ENCODE measurements at regions not wholly inside any gene's neighbourhood (a gene's known extent, or its start where the extent isn't known, plus 50 kb on each side); places are given as distances from the start of the nearest gene placed in this dataset.
A peak's percentile ranks its signal among the peaks of the same experiment; 100 is the strongest.

- H3K36me3 Mint-ChIP-seq (ENCODE audit: low read depth): peaks cover 2% of the 10 kb centered on the region
- DNase-seq (no peak), ATAC-seq (no peak)
- H3K27ac Mint-ChIP-seq: no peak overlapping the region
- no peaks in the 10 kb centered on the region for H3K27me3 Mint-ChIP-seq
- no peaks in the 10 kb centered on the region for H3K9me3 ChIP-seq (ENCODE audit: control insufficient read depth, low read length, poor library complexity, severe bottlenecking)
- H3K4me3 Mint-ChIP-seq: no peak overlapping the region
- H3K4me1 Mint-ChIP-seq: peaks cover 2% of the 10 kb centered on the region
These were observed 173.2 kb downstream of the SIPA1L2 start for GRCh38 chr1:232456714-232457113.

DNA sequence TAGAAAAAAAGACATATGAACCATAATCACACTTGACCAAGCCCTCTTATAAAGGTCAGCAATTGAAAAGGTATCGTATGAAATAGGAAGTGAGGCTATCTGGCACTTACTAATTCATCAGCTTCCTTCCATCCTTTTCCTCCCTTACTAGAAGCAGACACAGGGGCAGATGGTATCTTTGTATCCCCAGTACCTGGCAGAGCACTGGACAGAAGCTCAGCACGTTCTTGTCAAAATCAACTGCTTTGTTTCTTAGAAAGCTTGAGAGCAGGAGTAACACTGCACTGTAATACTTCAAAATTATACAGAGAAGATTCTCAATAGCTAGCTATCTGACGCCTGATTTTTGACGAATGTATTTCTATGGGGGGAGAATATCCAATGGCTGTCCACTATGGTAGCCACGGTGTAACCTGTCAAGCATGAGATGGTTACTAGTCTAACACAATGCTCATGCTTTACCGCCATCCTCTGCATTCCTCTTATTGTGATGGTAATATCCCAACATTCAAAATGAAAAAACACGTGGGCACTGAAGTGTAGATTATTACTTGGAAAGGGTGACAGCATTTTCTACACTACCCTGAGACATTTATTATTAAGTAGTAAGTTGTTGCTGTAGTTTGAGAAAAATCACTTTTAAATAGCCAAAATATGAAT lies 175.6 kb downstream of the SIPA1L2 start:
- H3K27ac Mint-ChIP-seq: no peak overlapping the region
- peaks cover 2% of the 10 kb centered on the region for H3K4me1 Mint-ChIP-seq
- no peak overlapping the region for H3K4me3 Mint-ChIP-seq
- no peaks in the 10 kb centered on the region for H3K27me3 Mint-ChIP-seq
- H3K9me3 ChIP-seq (ENCODE audit: control insufficient read depth, low read length, poor library complexity, severe bottlenecking): no peaks in the 10 kb centered on the region
- ATAC-seq (no peak), DNase-seq (no peak)
- H3K36me3 Mint-ChIP-seq (ENCODE audit: low read depth): peaks cover 2% of the 10 kb centered on the region

GRCh38 chr1:232452736-232453440 lies 177.0 kb downstream of the SIPA1L2 start:
- ATAC-seq: no peak
- Mint-ChIP-seq H3K36me3 (ENCODE audit: low read depth) (no peaks in the 10 kb centered on the region), H3K4me1 (peaks cover 2% of the 10 kb centered on the region), H3K27ac (no peak overlapping the region), H3K4me3 (no peak overlapping the region), H3K27me3 (no peaks in the 10 kb centered on the region)
- H3K9me3 ChIP-seq (ENCODE audit: control insufficient read depth, low read length, poor library complexity, severe bottlenecking): no peaks in the 10 kb centered on the region
- DNase-seq: no peak

DNA sequence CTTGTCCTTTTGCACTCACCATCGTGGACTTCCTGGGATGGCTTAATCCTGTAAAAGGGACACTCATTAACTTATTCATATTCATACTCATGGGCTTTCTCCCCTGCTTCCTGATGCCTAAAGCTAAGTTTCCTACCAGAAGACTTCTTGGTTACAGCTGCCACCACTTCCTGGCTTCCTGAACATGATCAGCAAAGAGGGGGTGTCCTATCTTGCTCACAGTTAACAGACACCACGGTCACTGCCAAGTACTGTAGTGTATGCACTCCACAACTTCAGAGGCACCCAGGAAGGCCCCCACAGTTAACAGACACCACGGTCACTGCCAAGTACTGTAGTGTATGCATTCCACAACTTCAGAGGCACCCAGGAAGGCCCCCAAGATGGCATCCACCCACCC lies 177.8 kb downstream of the SIPA1L2 start:
- no peak overlapping the region for H3K27ac Mint-ChIP-seq
- no peaks in the 10 kb centered on the region for H3K9me3 ChIP-seq (ENCODE audit: control insufficient read depth, low read length, poor library complexity, severe bottlenecking)
- ATAC-seq: no peak
- H3K4me1 Mint-ChIP-seq: peaks cover 2% of the 10 kb centered on the region
- H3K27me3 Mint-ChIP-seq: peaks cover 4% of the 10 kb centered on the region
- DNase-seq: no peak
- H3K36me3 Mint-ChIP-seq (ENCODE audit: low read depth): peaks cover 2% of the 10 kb centered on the region
- no peak overlapping the region for H3K4me3 Mint-ChIP-seq

DNA sequence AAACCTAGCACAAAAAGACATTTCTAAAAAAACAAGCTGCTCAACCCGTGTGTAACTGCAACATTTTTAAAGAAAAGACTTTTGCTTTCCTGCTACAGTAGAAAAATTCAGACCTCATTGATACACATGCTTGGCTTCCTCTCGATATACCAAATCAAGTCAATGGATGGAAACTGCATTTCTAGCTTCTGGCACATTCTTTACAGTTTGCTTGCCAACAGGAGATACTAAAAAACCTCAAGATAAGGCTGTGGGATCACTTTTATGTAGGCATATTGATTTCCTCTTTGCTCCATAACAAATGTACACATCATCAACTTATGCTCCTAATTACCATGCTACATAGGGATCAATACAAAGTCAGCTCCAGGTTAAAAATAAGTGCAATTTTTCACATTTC lies 178.4 kb downstream of the SIPA1L2 start:
- DNase-seq: no peak
- no peak for ATAC-seq
- Mint-ChIP-seq H3K4me3 (no peak overlapping the region), H3K27ac (no peak overlapping the region), H3K4me1 (peaks cover 2% of the 10 kb centered on the region), H3K36me3 (ENCODE audit: low read depth) (peaks cover 2% of the 10 kb centered on the region), H3K27me3 (peaks cover 4% of the 10 kb centered on the region)
- H3K9me3 ChIP-seq (ENCODE audit: control insufficient read depth, low read length, poor library complexity, severe bottlenecking): no peaks in the 10 kb centered on the region

DNA sequence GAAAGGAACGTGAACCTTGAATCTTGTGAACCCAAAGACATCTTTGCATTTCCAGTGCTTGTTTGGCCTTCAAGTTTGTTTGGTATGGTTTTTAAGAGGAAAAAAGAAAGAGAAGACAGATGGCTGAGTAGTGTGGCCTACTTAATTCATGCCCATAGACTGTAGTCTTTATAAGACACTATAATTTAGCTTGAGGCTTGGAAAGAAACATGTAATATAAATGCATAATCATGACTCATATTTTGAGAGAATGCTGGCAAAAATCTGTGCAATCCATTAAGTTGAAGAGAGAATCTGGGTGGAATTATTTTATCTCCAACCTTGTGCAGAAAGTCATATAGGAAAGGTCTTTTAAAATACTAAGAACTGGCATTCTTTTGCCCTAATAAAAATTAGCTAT lies 179.3 kb downstream of the SIPA1L2 start:
- DNase-seq (no peak), ATAC-seq (no peak)
- Mint-ChIP-seq H3K27ac (no peak overlapping the region), H3K4me1 (peaks cover 2% of the 10 kb centered on the region), H3K36me3 (ENCODE audit: low read depth) (peaks cover 2% of the 10 kb centered on the region), H3K4me3 (no peak overlapping the region), H3K27me3 (peaks cover 4% of the 10 kb centered on the region)
- no peaks in the 10 kb centered on the region for H3K9me3 ChIP-seq (ENCODE audit: control insufficient read depth, low read length, poor library complexity, severe bottlenecking)

- no peaks in the 10 kb centered on the region for H3K9me3 ChIP-seq (ENCODE audit: control insufficient read depth, low read length, poor library complexity, severe bottlenecking)
- peaks cover 4% of the 10 kb centered on the region for H3K27me3 Mint-ChIP-seq
- no peak overlapping the region for H3K27ac Mint-ChIP-seq
- DNase-seq: no peak
- H3K36me3 Mint-ChIP-seq (ENCODE audit: low read depth): peaks cover 2% of the 10 kb centered on the region
- H3K4me1 Mint-ChIP-seq: peaks cover 2% of the 10 kb centered on the region
- ATAC-seq: no peak
- H3K4me3 Mint-ChIP-seq: no peak overlapping the region
These were observed 182.8 kb downstream of the SIPA1L2 start for GRCh38 chr1:232447125-232447524.

DNA sequence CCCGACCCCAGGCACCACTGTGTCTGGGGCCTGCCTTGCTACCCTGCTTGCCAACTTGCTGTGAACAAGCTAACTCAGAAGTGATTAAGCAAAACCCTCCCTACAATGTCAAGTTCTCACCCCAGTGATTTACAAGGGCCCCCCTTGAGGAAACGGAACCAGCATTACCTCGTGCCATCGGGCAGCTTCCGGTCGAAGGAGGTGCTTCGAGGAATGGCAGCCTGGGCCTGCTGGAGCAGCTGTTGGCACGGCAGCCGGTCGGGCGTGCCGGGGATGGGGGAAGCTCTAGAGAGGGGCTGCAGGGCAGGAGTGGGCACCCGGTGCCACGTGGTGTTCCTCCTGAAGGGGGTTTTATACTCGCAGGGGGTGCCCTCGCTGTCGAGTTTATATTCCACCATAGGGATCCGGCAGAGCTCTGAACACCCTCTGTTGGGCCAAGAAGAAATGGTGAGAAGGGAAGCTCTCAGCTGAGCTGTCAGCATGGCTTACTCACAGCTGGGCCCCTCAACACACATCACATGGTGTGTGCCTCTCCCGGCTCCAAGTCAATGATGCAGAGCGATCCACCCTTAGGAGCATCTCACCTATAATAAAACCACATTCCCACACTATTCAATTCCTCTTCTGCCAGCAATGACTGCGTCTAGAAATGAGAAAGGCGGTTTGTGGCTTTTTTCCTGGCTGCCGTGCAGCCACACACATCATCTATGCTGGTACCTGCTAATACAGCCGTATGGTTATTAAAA lies 184.4 kb downstream of the SIPA1L2 start:
- Mint-ChIP-seq H3K27me3 (peaks cover 4% of the 10 kb centered on the region), H3K4me1 (no peaks in the 10 kb centered on the region), H3K36me3 (ENCODE audit: low read depth) (peaks cover 2% of the 10 kb centered on the region), H3K27ac (no peak overlapping the region), H3K4me3 (no peak overlapping the region)
- DNase-seq (no peak), ATAC-seq (no peak)
- no peaks in the 10 kb centered on the region for H3K9me3 ChIP-seq (ENCODE audit: control insufficient read depth, low read length, poor library complexity, severe bottlenecking)

DNA sequence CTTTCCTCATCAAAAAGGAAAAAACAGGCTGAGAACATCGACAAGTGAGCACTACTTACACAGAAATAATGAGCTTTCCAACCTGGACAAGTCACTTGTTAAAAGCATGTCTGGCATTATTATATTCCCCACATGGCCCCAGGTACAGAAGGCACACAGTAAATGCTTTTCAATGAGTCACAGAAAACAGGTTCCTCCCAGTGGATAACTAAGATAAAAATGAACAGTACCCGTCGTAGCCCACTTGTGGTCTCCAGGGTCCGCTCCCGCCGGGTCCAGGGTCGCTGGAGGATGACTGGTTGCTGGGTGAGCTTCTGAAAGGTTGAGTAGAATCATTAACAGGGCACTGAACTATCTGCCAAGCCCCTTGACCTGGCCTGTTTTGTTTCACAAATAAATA lies 186.6 kb downstream of the SIPA1L2 start:
- H3K27ac Mint-ChIP-seq: peak overlapping the region; percentile 56
- H3K4me3 Mint-ChIP-seq: no peak overlapping the region
- no peaks in the 10 kb centered on the region for H3K4me1 Mint-ChIP-seq
- no peaks in the 10 kb centered on the region for H3K9me3 ChIP-seq (ENCODE audit: control insufficient read depth, low read length, poor library complexity, severe bottlenecking)
- ATAC-seq (no peak), DNase-seq (no peak)
- peaks cover 4% of the 10 kb centered on the region for H3K27me3 Mint-ChIP-seq
- H3K36me3 Mint-ChIP-seq (ENCODE audit: low read depth): peaks cover 2% of the 10 kb centered on the region

GRCh38 chr1:232441036-232441411 lies 188.9 kb downstream of the SIPA1L2 start:
- ATAC-seq (no peak), DNase-seq (no peak)
- Mint-ChIP-seq H3K36me3 (ENCODE audit: low read depth) (no peaks in the 10 kb centered on the region), H3K4me3 (no peak overlapping the region), H3K27me3 (no peaks in the 10 kb centered on the region), H3K27ac (no peak overlapping the region), H3K4me1 (no peaks in the 10 kb centered on the region)
- no peaks in the 10 kb centered on the region for H3K9me3 ChIP-seq (ENCODE audit: control insufficient read depth, low read length, poor library complexity, severe bottlenecking)

- no peaks in the 10 kb centered on the region for H3K27me3 Mint-ChIP-seq
- no peaks in the 10 kb centered on the region for H3K36me3 Mint-ChIP-seq (ENCODE audit: low read depth)
- no peaks in the 10 kb centered on the region for H3K4me1 Mint-ChIP-seq
- ATAC-seq (no peak), DNase-seq (no peak)
- H3K27ac Mint-ChIP-seq: no peak overlapping the region
- no peak overlapping the region for H3K4me3 Mint-ChIP-seq
- no peaks in the 10 kb centered on the region for H3K9me3 ChIP-seq (ENCODE audit: control insufficient read depth, low read length, poor library complexity, severe bottlenecking)
These were observed 189.5 kb downstream of the SIPA1L2 start for GRCh38 chr1:232440325-232441035.

- no peaks in the 10 kb centered on the region for H3K9me3 ChIP-seq (ENCODE audit: control insufficient read depth, low read length, poor library complexity, severe bottlenecking)
- DNase-seq (no peak), ATAC-seq (no peak)
- H3K4me3 Mint-ChIP-seq: no peak overlapping the region
- no peak overlapping the region for H3K27ac Mint-ChIP-seq
- H3K36me3 Mint-ChIP-seq (ENCODE audit: low read depth): no peaks in the 10 kb centered on the region
- H3K4me1 Mint-ChIP-seq: no peaks in the 10 kb centered on the region
- no peaks in the 10 kb centered on the region for H3K27me3 Mint-ChIP-seq
These were observed 190.9 kb downstream of the SIPA1L2 start for GRCh38 chr1:232439011-232439410.

DNA sequence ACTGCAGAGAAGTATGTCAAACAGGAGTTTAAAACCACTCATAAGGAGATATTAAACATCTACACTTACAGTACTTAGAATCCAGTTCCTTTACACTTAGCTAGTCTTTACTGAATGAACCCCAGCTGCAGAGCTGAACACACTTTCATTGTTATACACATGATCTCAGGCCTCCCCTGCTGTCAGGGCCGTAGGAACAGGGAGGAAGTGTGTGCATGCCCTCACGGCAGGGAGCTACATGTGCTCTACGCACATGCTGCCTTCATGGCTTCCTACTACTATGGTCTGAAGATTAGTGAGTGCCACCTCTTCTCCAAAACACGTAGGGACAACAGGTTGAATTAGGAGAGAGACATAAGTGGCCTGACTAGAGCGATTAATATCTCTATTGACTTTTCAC lies 191.5 kb downstream of the SIPA1L2 start:
- DNase-seq: no peak
- ATAC-seq: no peak
- Mint-ChIP-seq H3K27ac (no peak overlapping the region), H3K27me3 (no peaks in the 10 kb centered on the region), H3K4me1 (no peaks in the 10 kb centered on the region), H3K36me3 (ENCODE audit: low read depth) (no peaks in the 10 kb centered on the region), H3K4me3 (no peak overlapping the region)
- no peaks in the 10 kb centered on the region for H3K9me3 ChIP-seq (ENCODE audit: control insufficient read depth, low read length, poor library complexity, severe bottlenecking)

Data from T-helper 17 cell (primary cell).